Activated naive CD8-positive, alpha-beta T cell treated with anti-CD3 and anti-CD28 coated beads, Interleukin-2, amount 50 U/mL, for 16 hours (primary cell): ENCODE measurements at regions not wholly inside any gene's neighbourhood (a gene's known extent, or its start where the extent isn't known, plus 50 kb on each side); places are given as distances from the start of the nearest gene placed in this dataset.

Experiments used
- DNase-seq: peaks from one replicate; pipeline ENCODE4 v3.0.0-alpha.2; 2020; ENCODE audit warnings: low read depth, low spot score

DNA sequence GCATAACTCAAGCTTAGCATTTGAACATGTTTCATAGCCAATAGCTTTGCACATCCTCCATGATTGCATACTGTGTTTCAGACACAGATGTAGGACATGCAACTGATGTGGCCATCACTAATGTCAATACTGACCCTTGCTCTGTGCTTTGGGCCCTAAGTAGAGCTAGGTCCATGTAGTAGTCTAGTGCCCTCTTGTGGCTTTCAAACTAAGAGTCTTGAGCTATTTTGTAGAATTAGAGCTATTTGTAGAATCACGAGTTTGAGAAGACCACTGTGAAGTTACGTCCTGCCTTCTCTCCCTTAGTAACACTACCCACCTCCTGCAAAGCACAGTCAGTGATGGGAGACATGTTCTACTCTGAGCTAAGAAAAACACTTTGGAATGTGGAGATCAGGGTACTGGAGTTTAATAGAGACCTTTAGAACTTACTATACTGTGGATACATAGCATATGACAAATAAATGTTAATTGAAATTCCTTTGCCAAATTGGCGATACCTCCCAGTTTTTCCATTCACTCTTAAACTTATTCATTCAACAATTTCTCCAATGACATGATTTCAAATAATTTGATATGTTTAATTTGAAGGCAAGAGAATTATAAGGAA, 306.5 kb upstream of the TNP1 start:
- no peak for DNase-seq

DNA sequence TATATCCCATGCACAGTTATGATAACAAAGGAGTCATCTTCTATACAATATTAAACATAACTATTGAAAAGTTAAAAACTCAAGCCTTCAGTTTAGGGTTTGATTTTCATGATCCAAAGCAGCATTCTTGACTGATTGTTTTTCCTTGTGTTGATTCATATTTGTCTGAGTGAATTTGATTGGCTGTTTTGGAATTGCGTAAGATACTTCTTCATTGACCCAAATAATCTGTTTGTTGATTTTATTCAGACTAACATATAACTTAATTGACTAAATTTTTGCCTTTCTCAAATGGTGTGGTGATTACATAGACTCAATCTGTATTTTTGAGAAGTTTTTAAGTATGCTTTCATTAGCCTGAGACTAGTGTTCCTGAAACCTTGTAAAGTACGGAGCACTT, 305.7 kb upstream of the TNP1 start:
- DNase-seq: no peak

- DNase-seq: no peak
Observed at GRCh38 chr2:217163987-217164386, 304.1 kb upstream of the TNP1 start.

DNA sequence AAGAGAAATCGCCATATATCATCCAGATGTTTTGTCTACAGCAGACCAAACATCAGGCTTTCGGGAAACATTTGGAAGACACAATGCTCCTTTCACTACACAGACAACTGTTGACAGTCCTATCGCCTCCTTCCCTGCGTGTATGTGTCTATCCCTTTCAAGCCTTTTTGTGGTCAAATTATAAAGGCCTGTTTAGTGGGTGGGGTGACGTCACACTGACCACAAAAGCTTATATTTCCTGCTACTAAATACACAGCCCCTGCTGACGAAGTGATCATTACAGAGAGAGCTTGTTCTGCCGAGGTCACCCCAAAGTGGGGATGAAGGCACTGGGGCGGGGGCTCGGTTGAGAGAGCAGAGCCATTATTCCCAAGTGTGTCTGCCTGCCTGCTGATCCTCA, 302.7 kb upstream of the TNP1 start:
- DNase-seq: no peak

DNA sequence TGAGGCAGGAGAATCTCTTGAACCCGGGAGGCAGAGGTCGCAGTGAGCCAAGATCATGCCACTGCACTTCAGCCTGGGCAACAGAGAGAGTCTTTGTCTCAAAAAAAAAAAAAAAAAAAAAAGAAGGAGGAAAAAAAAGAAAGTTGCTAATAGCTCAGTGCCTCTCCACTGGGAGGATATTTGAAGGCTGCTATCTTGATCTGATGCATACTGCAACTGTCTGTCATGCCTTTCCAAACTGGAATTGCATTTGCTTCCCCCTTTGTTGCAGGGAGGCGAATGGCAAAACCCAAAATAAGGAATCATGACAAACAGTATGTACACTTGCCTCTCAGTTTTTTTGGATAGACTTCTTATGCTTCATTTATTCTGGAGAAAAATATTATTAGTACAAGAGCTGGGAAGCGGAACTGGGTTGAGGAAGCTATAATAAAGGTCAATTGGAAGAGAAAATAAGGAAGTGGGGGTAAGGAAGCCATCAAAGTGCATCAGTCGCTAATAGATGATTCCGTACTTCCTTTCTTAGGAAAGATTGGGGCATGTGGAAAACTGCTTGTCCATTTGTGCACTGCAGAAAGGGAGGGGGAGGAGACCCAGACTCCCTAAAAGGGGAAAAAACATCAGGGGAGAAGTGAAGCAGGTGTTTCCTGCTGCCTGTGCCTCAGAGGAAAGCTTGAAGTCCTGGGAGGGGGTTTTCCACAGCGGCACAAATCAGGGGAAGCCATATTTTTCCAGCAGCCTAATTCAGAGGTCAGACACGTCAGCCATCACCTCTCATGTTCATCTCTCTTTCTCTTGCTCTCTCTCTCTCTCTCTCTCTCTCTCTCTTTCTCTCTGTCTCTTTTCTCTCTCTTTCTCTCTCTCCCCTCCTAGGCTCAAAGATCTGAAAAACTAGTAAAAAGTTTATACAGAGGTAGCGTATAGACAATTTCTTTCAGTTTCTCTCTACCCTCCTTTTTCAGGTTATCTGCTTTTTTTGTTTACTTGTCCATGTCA, 301.4 kb upstream of the TNP1 start:
- no peak for DNase-seq

DNA sequence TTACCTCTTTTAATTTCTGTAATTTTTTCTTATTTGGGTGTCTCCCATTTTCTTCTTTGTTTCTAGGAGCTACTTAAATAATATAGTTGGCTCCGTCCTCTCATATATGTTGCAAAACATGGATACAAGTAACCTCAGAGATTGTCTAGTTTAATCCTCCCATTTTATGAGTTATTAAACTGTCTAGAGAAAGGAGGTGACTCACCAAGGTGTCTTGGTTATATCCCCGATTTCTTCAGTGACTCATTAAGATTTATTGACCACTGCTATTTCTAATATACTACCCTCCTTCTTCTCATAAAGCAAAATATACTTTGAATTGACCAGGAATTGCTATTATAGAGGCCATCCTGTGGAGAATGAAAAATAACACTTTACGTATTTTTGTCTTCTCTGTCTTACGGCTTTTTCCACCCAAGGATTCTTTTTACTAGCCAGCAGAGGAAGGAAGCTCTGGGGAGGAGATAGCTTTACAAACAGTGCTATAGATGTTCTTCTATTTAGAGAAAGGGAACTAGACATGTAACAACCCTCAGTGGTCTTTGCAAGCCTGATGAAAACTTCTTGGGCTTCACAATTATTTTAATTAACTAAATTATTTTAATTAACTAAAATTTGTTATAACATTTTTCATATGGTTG, 300.4 kb upstream of the TNP1 start:
- DNase-seq: no peak

GRCh38 chr2:217158928-217159327, 299.1 kb upstream of the TNP1 start:
- DNase-seq: no peak

DNA sequence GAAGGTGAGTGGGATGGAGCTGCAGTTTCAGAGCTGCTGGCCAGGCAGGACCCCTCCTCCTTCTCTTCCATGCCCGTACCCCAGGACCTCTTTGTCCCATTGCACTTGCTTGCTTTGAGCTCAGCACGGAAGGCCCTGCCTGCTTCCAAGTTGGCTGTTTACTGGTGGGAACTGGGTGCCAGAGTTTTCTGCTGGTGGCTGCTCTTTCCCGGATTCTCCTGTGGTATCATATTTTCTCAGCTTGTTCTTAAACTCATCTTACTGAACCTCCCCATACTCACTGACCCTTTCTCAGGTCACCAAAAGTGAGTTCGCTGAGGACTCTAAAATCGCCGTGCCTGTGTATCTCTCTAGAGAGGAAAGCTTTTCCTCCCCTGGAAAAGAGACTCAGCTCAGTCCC, 297.7 kb upstream of the TNP1 start:
- no peak for DNase-seq

GRCh38 chr2:217156801-217157200, 296.9 kb upstream of the TNP1 start:
- DNase-seq: no peak

GRCh38 chr2:217154923-217155322, 295.1 kb upstream of the TNP1 start:
- no peak for DNase-seq

DNA sequence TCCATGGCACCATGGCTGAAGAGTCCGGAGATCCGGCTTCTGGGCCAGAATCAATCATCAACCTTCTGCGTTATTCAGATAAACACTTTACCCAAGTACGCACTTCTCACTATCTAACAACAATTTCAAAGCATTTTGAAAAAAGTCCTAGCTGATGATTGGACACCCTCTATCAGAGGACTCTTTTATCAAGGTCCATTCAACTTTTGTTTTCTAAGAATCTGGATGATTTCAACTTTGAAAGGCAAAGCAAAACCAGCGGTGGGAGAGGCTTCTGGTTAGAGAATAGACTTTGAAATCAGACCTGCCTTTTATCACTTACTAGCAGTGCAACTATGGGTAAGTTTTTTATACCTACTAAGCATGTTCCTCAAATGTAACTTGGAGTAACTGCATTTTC, 293.6 kb upstream of the TNP1 start:
- no peak for DNase-seq

DNA sequence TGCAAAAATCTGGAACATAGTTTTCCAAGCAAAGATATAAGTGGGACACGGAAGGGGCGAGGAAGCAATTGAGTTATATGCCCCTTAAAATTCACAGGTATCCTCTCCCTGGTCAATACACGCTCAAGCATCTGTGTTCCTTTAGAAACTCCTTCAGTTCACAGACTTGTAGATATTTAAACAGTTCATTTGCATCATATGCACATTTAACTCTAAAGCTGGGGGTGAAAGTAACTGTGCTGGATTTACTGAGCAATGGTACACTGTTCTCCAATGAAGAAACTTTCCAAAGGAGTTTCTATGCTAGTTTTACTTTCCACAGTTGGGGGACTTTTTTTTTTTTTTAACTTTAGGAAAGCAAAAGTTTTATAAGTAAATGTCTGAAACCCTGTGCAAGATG, 293.0 kb upstream of the TNP1 start:
- no peak for DNase-seq

DNA sequence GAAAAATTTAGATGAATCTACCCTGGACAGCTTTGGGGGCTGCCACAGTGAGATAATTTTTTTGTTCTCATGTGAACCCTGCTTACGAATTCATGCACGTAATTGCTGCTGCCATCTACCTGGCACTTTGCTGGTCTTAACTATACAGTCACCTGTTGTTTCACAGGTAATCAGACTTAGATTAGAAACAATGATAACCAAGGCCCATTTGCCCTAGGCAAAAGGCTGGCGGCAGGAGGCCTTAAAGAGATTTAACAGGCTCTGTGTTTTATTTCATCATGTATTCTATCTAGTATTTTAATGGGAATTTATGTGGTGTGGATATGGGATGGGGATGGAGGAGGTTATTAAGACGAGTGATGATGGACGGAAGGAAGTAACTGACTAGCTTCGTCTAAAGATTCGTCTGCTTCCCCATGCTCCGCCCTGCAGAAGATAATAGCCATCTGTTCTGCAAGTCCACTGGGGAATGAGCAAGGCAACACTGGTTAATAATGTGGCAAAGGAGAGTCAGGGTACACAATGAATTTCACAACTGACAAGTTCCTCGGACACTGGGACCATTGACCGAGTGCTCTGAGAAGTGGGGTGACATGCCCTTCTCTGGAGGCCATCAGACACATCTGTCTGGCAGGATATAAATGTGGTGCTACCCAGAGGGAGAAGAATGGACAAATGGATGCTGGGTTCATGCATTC, 291.8 kb upstream of the TNP1 start:
- no peak for DNase-seq

DNA sequence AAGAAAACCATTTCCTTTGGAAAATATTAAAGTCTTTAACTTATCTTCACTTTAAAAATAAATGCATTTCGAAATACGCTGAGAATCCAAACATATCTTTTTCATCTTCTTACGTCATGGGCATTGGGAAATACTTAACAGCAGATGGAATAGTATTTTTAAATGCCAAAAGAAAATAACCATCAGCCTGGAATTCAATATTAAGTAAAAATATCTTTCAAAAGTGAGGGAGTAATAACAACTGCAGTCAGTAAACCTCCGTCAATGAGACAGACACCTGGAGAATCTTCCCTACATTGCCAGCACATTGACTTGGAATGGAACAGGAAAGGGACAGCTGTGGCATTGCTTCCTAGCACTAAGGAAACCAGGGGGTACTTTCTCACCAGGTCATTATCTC, 290.4 kb upstream of the TNP1 start:
- DNase-seq: no peak

GRCh38 chr2:217149087-217149660, 289.3 kb upstream of the TNP1 start:
- DNase-seq: no peak

DNA sequence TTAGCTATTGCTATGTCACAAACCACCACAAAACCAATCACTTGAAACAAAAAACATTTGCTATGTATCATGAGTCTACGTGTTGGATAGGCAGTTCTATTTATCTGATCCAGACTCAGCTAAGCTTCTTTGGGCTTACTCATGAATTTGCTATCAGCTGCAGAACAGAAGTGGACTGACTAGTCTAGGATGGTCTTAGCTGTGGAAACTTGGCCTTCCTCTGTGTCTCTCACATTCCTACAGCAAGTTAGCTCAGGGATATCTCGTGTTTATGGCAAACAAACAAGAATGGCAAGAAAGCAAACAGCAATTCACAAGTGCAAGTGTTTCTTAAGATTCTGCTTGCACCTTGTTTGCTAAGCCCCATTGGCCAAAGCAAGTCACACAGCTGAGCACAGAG, 288.0 kb upstream of the TNP1 start:
- DNase-seq: no peak

GRCh38 chr2:217146956-217147355, 287.1 kb upstream of the TNP1 start:
- no peak for DNase-seq

GRCh38 chr2:217142649-217143266, 282.9 kb upstream of the TNP1 start:
- no peak for DNase-seq

GRCh38 chr2:217138284-217138683, 278.4 kb upstream of the TNP1 start:
- DNase-seq: no peak

DNA sequence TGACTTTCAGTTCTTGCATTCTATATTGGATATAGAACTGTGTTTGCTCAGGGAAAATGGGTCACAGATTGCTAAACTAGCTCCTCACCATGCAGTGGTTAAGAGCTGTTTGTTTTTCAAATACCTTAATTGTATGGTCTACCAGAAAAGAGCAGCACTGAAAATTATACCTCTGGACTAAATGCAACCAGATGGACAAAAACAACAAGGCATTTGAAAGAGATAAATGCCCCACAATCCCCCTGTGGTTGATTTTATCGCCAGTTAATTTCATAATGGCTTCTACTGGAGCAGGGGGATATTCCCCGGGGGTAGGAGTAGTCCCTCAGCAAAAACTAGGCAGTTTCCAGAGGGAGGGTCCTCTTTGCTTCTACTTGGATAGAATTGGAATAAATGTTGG, 267.9 kb upstream of the TNP1 start:
- no peak for DNase-seq

- DNase-seq: no peak
Observed at GRCh38 chr2:217125014-217125413, 265.1 kb upstream of the TNP1 start.
